Neuronal stem cell (in vitro differentiated cells): ENCODE measurements at regions not wholly inside any gene's neighbourhood (a gene's known extent, or its start where the extent isn't known, plus 50 kb on each side); places are given as distances from the start of the nearest gene placed in this dataset.
A peak's percentile ranks its signal among the peaks of the same experiment; 100 is the strongest.

Experiments
- DNase-seq: peaks from one replicate; pipeline ENCODE4 v3.0.0-alpha.2; 2013; ENCODE audit warnings: low spot score
- H2AFZ ChIP-seq: one replicate; pipeline ENCODE4 v1.6.1; 2013; ENCODE audit warnings: mild to moderate bottlenecking, low read length, inconsistent platforms
- H2AK5ac ChIP-seq: 2 replicates; pipeline ENCODE4 v1.6.1; 2013; ENCODE audit warnings: low read depth, mild to moderate bottlenecking, inconsistent platforms, low read length, moderate library complexity, mixed read lengths
- H2BK120ac ChIP-seq: 2 replicates; pipeline ENCODE4 v1.6.1; 2013; ENCODE audit warnings: low read depth, mild to moderate bottlenecking, inconsistent platforms, low read length, moderate library complexity, mixed read lengths
- H2BK12ac ChIP-seq: one replicate; pipeline ENCODE4 v1.6.1; 2013; ENCODE audit warnings: low read length, inconsistent platforms
- H2BK15ac ChIP-seq: 2 replicates; pipeline ENCODE4 v1.6.1; 2013; ENCODE audit warnings: mild to moderate bottlenecking, low read length, inconsistent platforms, mixed read lengths
- H2BK5ac ChIP-seq: one replicate; pipeline ENCODE4 v1.6.1; 2013; ENCODE audit warnings: inconsistent platforms, mild to moderate bottlenecking, low read length, moderate library complexity
- H3K14ac ChIP-seq: one replicate; pipeline ENCODE4 v1.6.1; 2013; ENCODE audit warnings: low read length, inconsistent platforms
- H3K18ac ChIP-seq: 2 replicates; pipeline ENCODE4 v1.6.1; 2013; ENCODE audit warnings: low read length, inconsistent platforms
- H3K23ac ChIP-seq: 2 replicates; pipeline ENCODE4 v1.6.1; 2013; ENCODE audit warnings: low read depth, mild to moderate bottlenecking, mixed read lengths, low read length, inconsistent platforms; ENCODE audit not compliant: poor library complexity
- H3K27ac ChIP-seq: replicated peaks from 3 replicates; pipeline ENCODE4 v1.5.1; 2013; ENCODE audit warnings: low read length, inconsistent platforms
- H3K27me3 ChIP-seq, 3 experiments: 2 replicates each; pipeline ENCODE4 v1.6.1; 2013; ENCODE audit warnings: low read length in 3 of 3, mild to moderate bottlenecking in 2 of 3, inconsistent platforms in 1 of 3, low read depth in 1 of 3, mixed read lengths in 1 of 3, moderate library complexity in 1 of 3; ENCODE audit not compliant: control insufficient read depth in 3 of 3, insufficient read depth in 3 of 3
- H3K36me3 ChIP-seq, 2 donors: replicated peaks in 1 of 2; 2 replicates each; pipeline ENCODE4 v1.6.1; 2013; ENCODE audit warnings: low read length in 2 of 2; ENCODE audit not compliant: control insufficient read depth in 2 of 2, insufficient read depth in 2 of 2
- H3K4ac ChIP-seq: 2 replicates; pipeline ENCODE4 v1.6.1; 2013; ENCODE audit warnings: inconsistent platforms, mild to moderate bottlenecking, low read length, moderate library complexity
- H3K4me1 ChIP-seq, 2 donors: 1 replicate in 1 of 2; 2 replicates in 1 of 2; pipeline ENCODE4 v1.6.1; 2013; ENCODE audit warnings: low read length in 2 of 2, low read depth in 1 of 2; ENCODE audit not compliant: control insufficient read depth in 2 of 2, insufficient read depth in 1 of 2
- H3K4me2 ChIP-seq: one replicate; pipeline ENCODE4 v1.6.1; 2013; ENCODE audit warnings: mild to moderate bottlenecking, low read length, inconsistent platforms; ENCODE audit not compliant: insufficient read depth, poor library complexity, severe bottlenecking
- H3K4me3 ChIP-seq, 2 donors: 2 replicates each; pipeline ENCODE4 v1.5.1; 2013; ENCODE audit warnings: low read length in 2 of 2, mild to moderate bottlenecking in 2 of 2, inconsistent platforms in 1 of 2, moderate library complexity in 1 of 2
- H3K79me1 ChIP-seq: one replicate; pipeline ENCODE4 v1.6.1; 2013; ENCODE audit warnings: low read depth, mild to moderate bottlenecking, inconsistent platforms, low read length, moderate library complexity
- H3K9ac ChIP-seq: one replicate; pipeline ENCODE4 v1.6.1; 2013; ENCODE audit warnings: mild to moderate bottlenecking, low read depth, low read length, inconsistent platforms; ENCODE audit not compliant: poor library complexity
- H3K9me3 ChIP-seq, 2 donors: replicated peaks in 1 of 2; 2 replicates each; pipeline versions ENCODE3 to v1.6.1; 2013; ENCODE audit warnings: low read length in 2 of 2, mild to moderate bottlenecking in 2 of 2, inconsistent platforms in 1 of 2, low read depth in 1 of 2, mixed read lengths in 1 of 2, moderate library complexity in 1 of 2; ENCODE audit not compliant: control insufficient read depth in 2 of 2, insufficient read depth in 1 of 2
- H4K8ac ChIP-seq: one replicate; pipeline ENCODE4 v1.6.1; 2013; ENCODE audit warnings: low read depth, mild to moderate bottlenecking, inconsistent platforms, low read length, moderate library complexity
- H4K91ac ChIP-seq: one replicate; pipeline ENCODE4 v1.6.1; 2013; ENCODE audit warnings: low read length, low read depth, mild to moderate bottlenecking, inconsistent platforms; ENCODE audit not compliant: poor library complexity
- WGBS, 2 donors: extraction: QIAGEN DNeasy Blood & Tissue Kit; methylation state at CpG; one replicate each; pipeline ENCODE4 v1.1.7; 2013; ENCODE audit warnings: missing lambda C conversion rate in 2 of 2, mixed read lengths in 1 of 2; ENCODE audit not compliant: insufficient read length in 2 of 2, insufficient replicate concordance in 1 of 2; ENCODE audit errors: extremely low coverage in 2 of 2; 5-methylcytosine and 5-hydroxymethylcytosine counted together

DNA sequence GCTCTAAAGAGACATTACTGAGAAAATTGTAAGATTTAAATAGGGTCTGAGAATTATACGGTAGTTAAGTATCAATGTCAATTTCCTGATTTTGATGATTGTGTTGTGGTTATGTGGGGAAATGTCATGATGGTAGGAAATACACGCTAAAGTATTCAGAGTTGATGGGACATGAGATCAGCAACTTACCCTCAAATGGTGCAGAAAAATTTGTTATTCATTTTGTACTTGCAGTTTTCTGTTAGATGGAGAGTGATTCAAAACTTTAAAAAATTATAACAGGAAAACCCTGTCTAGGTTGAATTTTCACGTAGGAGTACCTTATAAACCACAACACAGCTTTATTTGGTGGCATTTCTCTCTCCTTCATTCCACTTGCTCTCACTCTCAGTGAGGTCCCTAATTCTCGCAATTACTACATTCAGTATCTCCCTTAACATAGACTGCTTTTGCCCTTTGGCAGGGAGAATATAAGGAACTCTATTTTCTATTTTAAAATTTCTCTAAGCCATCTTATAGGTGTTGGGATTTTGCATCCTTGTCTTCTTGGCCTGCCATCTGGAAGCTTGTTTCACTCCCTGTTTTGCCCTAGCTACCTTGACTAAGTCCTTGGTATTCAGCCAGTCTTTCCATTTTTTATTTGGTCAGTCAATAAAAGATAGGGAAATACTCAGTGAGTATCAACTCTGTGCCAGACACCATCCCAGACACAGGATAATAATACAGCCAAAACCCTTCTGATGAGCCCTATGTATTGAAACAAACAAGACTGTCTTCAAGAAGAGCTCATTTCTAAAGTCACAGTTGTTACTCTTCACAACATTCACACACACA lies 550.6 kb upstream of the ACVR2A start:
- Histone ChIP-seq H3K4me2 (no peak overlapping the region), H3K27me3 (no peaks in the 10 kb centered on the region), H2BK120ac (no peak overlapping the region), H3K9me3 (no peaks in the 10 kb centered on the region), H3K79me1 (no peaks in the 10 kb centered on the region), H3K4me1 (no peaks in the 10 kb centered on the region), H3K9ac (no peak overlapping the region), H3K4ac (no peak overlapping the region), H2AK5ac (no peak overlapping the region), H4K8ac (no peak overlapping the region), H2BK12ac (no peak overlapping the region), H3K14ac (no peak overlapping the region), H4K91ac (no peak overlapping the region), H3K23ac (no peak overlapping the region), H2AFZ (no peak overlapping the region), H3K4me3 (no peak overlapping the region), H3K36me3 (no peaks in the 10 kb centered on the region), H2BK5ac (no peak overlapping the region), H3K27ac (no peak overlapping the region), H3K18ac (no peak overlapping the region), H2BK15ac (no peak overlapping the region)
- no peak for DNase-seq
- no CpG with 5 or more reads among the region's 4 CpGs for WGBS, 2 donors

DNA sequence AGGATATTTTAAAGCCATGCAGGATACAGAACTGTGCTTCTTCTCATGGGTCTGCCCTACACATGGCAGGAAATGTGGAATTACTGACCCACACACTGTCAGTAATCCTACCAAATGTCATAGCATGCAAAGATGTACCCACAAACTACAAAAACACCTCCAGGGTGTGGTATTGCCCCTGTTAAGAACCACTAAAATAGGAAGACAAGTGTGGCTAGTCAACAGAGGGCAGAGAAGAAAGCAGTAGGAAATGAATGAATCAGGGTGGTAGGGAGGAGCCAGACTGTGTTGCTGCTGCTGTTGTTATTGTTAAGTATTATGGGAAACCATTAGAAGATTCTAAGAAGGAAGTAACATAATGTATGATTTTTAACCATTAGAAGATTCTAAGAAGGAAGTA lies 556.7 kb upstream of the ACVR2A start:
- Histone ChIP-seq H3K4me1 (no peaks in the 10 kb centered on the region), H3K14ac (no peak overlapping the region), H3K4me3 (no peak overlapping the region), H3K27ac (no peak overlapping the region), H2BK120ac (no peak overlapping the region), H3K4me2 (no peak overlapping the region), H3K18ac (no peak overlapping the region), H2BK12ac (no peak overlapping the region), H3K4ac (no peak overlapping the region), H3K9ac (no peak overlapping the region), H2BK5ac (no peak overlapping the region), H2BK15ac (no peak overlapping the region), H3K9me3 (no peaks in the 10 kb centered on the region), H3K36me3 (no peaks in the 10 kb centered on the region), H4K91ac (no peak overlapping the region), H2AFZ (no peak overlapping the region), H3K79me1 (no peaks in the 10 kb centered on the region), H4K8ac (no peak overlapping the region), H3K27me3 (no peaks in the 10 kb centered on the region), H2AK5ac (no peak overlapping the region), H3K23ac (no peak overlapping the region)
- DNase-seq = no peak

DNA sequence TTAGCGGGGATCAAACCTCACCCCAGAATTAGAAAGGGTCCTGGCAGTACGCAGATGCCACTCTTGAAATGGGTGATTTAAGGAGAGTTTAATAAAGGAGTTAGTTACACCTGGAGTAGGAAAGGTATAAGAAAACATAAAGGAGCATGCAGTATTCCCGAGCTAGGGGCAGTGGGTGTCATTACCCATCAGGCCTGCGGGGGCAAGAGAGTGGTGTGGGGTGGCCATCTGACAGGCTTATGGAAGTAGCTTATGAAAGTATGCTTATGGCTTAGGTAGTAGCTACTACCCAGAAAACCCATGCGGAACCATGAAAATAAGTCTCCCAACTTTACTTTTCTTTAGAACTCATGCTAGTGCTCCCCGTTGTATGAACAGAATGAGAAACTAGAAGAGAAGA lies 568.9 kb upstream of the ACVR2A start:
- Histone ChIP-seq H3K9ac (no peak overlapping the region), H3K4me3 (no peak overlapping the region), H2AFZ (no peak overlapping the region), H3K27ac (no peak overlapping the region), H3K79me1 (no peaks in the 10 kb centered on the region), H3K27me3 (no peaks in the 10 kb centered on the region), H3K4ac (no peak overlapping the region), H3K4me2 (no peak overlapping the region), H2BK120ac (no peak overlapping the region), H2BK5ac (no peak overlapping the region), H3K14ac (no peak overlapping the region), H3K18ac (no peak overlapping the region), H3K36me3 (no peaks in the 10 kb centered on the region), H4K8ac (no peak overlapping the region), H3K9me3 (no peaks in the 10 kb centered on the region), H2BK15ac (no peak overlapping the region), H4K91ac (no peak overlapping the region), H3K4me1 (peaks cover 3 to 10% of the 10 kb centered on the region in 2 donors), H2AK5ac (no peak overlapping the region), H2BK12ac (no peak overlapping the region), H3K23ac (no peak overlapping the region)
- DNase-seq = no peak
- no CpG with 5 or more reads among the region's 6 CpGs for WGBS, 2 donors

DNA sequence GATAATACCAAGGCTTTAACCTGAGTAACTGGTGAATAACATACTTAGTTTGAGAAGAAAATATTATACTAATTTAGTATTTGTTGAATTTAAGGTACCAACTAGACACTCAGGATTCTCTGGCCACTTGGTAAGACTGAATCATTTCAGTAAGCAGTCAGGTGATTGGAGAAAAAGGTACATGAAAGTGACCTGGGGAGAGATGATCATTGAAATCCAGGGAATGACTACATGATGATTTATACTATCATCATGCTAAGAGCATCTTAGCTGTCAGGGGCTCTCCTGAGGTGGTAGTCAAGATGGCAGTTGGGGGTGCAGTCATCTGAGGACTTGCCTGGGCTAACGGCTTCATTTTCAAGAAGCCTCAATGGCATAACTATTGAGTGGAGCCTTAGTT lies 571.2 kb upstream of the ACVR2A start:
- Histone ChIP-seq H3K9ac (no peak overlapping the region), H3K14ac (no peak overlapping the region), H2BK120ac (no peak overlapping the region), H3K4me2 (no peak overlapping the region), H2BK12ac (no peak overlapping the region), H3K36me3 (no peaks in the 10 kb centered on the region), H3K4me1 (peaks cover 3 to 10% of the 10 kb centered on the region in 2 donors), H3K79me1 (no peaks in the 10 kb centered on the region), H3K27ac (no peak overlapping the region), H3K4ac (no peak overlapping the region), H3K18ac (no peak overlapping the region), H2AK5ac (no peak overlapping the region), H4K8ac (no peak overlapping the region), H3K4me3 (no peak overlapping the region), H2BK5ac (no peak overlapping the region), H3K23ac (no peak overlapping the region), H4K91ac (no peak overlapping the region), H3K9me3 (peaks cover 2 to 10% of the 10 kb centered on the region in 2 donors), H2BK15ac (no peak overlapping the region), H2AFZ (peak overlapping the region; percentile 72), H3K27me3 (no peaks in the 10 kb centered on the region)
- no CpG with 5 or more reads among the region's 1 CpG for WGBS, 2 donors
- no peak for DNase-seq
